Activated CD4-positive, CD25-positive, alpha-beta regulatory T cell treated with anti-CD3 and anti-CD28 coated beads, Interleukin-2, amount 50 U/mL, for 24 hours (primary cell): ENCODE measurements at regions not wholly inside any gene's neighbourhood (a gene's known extent, or its start where the extent isn't known, plus 50 kb on each side); places are given as distances from the start of the nearest gene placed in this dataset.

Experiments
- ATAC-seq, 2 donors: fragments of 150-1000 bp; cut with Tn5 transposase; one replicate each; pipeline ENCODE4 v1.10.0; 2021; ENCODE audit warnings: mild to moderate bottlenecking in 1 of 2, moderate library complexity in 1 of 2

DNA sequence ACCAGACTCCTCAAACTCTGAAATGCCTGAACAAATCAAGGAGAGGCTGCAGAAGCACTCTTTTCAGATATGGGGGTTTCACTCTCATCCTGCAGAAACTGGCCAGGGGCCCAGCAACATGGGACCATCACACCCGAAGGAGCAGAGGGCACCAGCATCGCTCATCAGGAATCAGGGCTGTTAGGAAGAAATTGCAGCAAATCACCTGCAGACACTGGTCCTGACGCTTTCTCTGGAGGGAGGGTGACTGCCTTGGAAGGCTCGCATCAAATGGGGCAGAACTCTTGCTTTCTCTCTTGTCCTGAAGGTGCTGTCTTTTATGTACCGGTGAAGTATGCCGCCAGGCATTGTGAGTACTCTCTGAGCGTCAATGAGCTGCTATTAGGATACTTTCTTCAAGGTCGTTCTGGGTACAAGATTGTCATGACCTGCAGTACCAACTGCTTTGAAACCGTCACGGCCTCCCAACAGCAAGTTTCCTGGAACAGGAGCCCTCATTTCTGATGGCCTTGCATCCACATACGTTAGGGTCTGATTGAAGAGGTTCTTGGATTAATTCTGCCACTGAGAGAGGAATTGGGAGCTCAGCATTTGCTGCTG is 155.7 kb upstream of the SOX1 start:
- ATAC-seq, result no peak

DNA sequence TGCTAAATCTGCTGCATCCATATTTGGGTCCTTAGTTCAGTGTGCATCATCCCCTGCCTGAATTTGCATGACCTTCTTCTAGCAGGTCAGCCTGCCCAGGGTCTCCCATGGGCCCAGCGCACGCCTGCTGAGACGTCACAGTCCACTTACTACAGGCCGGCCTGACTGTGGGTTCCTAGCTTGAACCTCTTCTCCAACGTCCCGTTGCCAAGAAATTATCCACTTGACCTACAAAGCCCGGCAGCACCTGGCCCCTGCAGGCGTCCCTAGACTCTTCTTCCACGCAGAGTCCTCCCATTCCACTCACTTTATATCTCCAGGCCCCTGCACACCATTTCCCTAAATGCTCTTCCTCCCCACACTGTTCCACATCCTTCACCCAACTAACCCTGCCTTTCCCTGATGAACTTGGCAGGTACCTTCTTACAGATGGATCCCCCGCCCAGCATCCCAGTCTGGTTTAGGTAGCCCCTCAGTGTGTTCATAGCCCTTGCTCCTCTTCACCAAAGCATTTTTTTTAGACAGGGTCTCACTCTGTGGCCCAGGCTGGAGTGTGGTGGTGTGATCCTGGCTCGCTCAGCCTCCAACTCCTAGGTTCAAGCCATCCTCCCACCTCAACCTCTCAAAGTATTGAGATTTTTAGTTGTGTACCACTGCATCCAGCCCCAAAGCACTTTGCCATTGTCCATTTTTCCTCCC is 155.0 kb upstream of the SOX1 start:
- ATAC-seq, result no peak

DNA sequence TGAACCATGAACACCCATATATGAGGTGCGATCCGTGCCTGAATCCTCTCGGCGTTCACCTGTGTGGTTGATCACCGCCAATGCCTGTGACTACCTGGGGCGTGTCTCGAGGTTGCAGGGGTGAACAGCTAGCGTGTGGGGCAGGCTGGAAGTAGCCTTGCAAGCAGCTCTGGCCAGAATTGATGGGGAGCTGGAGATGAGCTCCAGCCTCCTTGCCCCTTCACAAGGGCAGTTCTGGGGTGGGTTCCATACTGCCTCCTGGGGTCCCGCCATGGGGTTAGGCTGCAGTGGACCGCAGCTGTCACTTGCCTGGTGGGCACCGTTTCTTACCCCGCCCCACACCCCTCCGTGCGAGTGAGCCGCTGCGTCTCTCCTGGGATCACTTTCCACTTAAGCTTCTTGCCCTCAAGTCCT is 154.5 kb upstream of the SOX1 start:
- no peak for ATAC-seq

DNA sequence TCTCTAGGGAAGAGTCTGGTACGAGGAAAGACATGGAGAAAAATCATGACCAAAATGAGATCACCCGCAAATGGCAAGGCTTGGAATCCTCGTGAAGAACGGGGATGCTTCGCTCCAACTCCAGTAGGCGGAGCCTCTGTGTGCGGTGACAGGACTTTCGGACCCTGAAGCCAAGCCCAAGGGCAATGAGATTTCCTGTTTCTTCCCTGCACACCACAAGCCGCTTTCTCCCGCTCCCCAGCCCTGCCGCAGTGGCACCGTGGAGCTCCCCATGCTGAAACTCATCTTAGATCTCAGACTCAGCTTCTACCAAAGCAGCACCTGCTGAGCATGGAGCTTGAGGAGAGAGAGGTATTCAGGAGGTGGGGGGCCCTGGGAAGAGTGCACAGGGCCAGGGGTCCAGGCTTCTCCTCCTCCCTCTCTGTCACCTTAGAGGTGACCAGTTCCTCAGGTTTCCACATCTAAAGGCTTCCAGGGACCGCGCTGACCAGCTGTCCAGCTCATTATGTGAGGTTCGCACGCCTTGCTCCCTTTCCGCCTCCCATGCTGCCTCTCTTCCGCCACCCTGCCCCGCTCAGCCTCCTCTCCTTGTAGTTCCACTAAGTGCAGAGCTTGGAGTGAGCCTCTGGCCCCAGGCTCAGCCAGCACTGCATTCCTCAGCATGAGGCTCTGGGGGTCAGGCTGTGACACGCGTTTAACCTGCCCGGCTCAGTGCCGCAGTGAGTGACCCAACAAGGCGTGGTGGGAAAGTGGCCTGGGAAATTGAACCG is 153.8 kb upstream of the SOX1 start:
- ATAC-seq, result no peak

DNA sequence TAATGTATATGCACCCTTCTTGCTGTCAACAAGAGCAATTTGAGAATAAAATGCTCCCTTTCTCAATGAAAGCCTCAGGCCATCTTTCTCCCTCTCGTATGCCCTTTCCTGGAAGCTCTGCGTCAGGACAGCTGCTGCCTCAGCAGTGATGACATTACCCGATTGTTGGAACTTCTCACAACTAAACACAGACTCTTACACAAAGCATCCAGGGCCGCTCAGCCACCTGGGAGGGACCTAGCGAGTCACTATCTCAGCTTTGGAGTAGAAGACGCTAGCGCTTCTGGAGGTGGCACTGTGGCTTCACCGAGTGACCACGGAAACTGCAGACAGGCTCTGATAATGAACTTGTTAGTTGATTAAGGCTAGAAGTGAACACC is 153.2 kb upstream of the SOX1 start:
- ATAC-seq, result no peak

DNA sequence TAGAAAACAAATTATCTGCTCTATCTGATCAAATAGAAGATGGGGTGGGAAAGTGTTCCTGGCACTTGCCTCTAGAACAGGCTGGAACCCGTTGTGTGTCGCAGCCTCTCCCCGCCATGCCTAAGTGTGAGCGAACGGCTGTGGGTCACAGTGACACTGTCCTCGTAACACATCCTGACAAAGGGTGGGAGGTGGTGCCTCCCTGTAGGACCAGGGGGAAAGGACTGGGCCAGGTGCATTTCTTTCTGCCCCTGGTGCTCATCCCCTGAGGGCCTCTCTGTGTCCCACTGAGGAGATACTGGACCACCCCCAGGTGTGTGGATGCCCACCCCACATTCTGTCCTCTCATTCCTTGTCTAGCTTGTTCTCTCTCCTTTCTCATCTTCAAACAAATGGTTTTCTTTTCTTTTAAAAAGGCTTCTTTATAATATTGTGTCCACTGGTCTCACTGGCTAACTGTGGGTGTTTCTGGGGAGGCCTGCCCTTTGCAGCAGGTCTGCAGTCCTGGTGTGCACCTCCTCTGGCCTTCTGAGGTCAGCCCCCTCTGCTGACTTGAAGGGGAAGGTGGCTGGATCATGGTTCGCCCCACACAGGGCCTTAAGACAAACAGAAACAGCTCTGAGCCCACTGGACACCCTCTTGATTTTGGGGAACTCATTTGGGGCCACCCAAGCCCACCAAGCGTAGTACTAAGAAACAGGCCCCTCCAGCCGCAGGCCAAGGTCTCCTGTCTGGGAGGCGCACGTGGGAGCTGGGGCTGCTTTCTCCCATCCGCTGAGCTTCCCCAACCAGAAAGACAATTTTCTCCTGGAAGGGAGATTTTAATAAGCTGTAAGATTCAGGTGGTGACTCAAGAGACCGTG is 152.5 kb upstream of the SOX1 start:
- ATAC-seq, result no peak

DNA sequence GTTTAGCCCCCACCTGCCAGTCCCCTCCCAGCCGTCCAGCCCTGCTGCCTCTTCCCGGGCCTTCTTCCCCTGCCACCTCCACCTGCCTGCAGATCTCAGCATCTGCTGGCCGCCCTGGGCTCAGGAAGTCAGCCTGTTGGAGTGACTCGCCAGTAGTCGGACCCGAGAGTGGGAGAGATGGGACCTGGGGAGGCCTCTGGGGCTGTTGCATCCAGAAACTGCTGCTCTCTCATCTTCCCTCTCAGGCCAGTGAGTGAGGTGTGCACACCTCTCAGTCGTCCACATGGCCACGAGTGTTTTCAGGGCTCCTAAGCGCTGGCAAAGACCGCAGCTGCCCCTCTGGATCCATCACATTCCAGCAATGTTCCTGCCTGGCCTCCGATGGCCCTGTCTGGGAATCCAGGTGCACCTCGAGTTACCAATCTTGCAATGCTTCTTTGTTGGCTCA is 151.8 kb upstream of the SOX1 start:
- ATAC-seq, result no peak

DNA sequence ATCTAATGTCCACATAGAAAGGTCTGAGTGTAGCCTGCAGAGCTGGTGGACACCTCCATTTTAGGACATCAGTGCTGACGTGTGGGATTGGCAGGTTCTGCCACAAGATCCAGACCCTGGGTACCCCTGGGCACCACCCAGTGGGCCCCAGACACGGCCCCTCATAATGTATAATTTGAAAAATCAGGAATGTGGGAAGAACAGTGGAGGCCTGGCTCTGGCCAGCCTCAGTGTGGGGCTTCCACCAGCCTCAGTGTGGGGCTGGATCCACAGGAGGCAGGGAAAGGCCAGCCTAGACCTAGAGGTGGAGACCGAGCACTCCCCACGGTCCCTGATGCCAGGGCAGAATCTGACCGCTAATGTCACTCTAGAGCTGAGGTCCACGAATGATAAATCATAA is 150.7 kb upstream of the SOX1 start:
- no peak for ATAC-seq

DNA sequence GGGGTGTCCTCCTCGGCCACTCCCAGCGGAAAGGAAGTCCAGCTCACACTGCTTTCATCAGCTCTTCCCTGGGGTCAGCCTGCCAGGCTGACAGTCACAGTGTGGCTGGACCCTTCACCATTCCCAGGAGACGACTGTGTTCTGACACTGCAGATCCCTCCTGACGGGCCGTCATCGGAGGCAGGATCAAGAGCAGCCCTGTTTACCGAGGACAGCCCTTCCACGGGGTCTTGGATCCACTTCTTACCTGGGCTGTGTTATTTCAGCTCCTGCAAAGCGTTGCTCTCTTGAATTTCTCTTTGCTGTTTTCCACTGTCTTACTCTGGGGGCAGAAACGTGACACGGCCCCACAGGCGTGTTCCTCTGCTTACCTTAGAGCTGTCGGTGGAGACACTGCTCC is 149.9 kb upstream of the SOX1 start:
- ATAC-seq, result no peak

DNA sequence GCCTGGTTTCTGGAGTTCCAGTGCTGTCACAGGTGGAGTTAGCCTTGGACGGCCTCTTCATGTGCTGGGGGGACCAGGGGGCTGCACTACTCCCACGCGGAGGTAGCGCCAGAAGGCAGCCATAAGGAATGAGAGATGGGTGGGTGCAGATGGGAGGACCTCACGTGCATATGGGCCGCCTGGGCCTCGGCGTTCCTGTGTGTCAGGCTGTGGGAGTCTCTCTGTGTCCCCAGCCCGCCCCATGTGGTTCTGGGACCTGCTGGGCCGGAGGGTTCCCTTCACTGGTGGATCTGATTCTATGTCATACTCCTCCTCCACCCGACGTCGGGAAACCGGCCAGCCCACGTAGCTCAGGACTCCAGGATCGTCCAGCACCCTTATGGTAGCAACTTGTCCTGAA is 149.0 kb upstream of the SOX1 start:
- no peak for ATAC-seq

DNA sequence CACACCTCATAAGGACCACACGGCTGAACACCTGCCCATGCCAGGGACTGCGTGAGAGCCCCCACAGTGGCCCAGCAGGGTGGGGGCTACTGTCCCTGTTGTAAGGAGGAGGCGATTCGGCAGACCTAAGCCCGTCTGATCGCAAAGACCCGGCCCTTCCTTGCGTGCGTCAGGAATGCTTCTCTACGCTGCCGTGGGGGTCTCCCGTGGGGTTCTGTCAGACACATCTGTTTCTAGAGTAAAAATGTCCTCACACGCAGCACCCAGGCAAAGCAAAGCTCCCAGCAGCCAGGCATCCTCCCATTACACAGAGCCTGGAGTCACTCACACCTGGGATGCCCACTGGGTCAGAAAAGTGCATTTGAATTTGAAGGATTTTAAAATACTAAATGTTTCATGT is 147.7 kb upstream of the SOX1 start:
- ATAC-seq, result no peak

DNA sequence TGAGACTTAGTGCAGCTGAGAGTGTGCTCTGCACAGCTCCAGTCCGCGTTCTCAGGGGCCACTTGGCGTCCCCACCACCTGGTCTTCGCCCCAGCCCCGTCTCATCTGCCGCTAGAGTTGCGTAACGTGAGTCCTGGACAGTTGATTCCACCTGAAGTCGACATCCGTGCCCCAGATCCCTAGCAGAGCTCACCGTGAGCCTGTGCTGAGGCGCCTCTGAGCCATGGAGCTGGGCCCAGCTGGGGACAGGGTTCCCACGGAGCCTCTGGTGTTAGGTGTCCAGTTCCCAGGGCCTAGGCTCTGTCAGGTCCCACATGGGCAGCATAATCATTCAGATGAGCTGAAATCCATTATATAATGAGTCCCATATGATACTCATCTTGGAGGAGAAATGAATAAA is 147.1 kb upstream of the SOX1 start:
- no peak for ATAC-seq

DNA sequence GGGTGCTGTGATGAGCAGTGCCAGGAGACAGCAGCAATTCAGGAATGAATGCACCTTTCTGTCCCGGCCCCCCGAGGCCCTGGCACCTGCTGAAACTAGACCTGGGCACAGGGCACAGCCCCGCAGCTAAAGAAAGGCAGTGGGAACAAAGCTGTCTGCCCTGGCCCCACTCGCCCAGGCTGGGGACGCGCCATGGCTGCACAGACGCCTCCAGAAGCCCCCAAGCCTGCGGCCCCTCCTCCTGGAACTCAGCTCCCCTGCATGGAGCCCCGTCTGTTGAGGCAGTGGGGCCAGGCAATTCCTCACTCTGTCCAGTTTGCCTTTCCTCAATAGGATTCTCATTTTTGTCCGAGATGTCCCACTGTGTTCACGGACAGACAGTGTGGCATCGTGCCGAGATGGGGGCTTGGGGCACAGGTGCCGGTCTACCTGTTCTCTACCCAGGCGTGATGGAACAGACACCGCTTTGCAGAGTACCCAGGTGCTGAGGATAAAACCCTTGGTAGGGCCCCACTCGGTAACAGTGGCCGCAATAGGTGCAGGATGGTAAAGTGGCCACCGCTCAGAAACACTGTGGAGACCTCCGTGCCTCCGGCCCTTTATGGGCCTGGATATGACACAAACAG is 146.5 kb upstream of the SOX1 start:
- no peak for ATAC-seq

DNA sequence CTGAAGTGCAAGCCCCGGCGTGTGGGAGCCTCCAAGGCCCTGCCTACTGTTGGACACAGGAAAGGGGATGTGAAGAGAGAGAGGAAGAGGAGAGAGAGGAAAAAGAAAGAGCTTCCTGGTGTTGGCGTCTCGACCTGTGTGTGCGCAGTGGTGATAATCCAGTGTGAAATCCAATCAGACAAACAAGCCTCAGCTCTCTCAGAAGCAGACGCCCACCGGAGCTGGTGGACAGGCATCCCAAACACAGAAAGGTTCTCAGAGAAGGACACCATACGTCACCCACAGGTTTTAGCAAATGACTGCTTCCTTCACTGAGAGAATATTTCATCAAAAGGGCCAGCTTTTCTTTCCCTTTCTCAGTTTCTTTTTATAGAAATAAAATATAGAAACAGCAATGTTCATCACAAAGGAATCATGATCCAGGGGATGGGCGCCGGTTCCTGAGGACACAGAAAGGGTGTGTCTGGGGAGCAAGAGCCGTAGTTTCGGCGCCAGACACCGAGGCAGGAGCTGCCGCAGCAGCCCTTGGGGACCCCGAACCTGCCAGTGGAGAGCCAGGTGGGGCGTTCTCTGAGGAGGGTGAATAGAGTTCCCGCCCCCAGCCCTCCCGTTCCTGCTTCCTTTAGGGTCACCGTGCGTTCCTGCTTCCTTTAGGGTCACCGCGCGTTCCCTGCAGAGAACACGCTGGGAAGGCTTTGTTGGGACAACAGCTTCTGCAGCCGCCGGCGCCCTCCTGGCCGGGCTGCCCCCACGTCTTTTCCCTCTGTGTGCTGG is 145.8 kb upstream of the SOX1 start:
- ATAC-seq, result no peak

DNA sequence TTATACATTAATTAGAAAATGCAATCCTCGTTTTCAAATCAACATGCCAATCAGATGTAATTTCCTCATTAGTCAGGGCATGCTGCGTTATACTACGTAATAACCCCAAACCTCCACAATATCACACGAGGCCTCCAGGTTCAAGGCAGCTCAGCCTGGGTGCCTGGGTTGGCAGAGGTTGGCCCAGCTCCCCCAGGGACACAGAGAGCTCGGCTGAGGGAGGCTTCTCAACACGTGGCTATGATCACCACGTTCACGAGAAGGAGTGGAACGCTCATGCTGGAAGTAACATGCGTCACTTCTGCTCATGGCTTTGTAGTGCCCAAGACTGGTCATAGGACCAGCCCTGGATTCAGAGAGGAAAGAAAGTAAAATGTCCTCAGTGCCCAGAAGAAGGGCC is 144.9 kb upstream of the SOX1 start:
- ATAC-seq, result no peak

DNA sequence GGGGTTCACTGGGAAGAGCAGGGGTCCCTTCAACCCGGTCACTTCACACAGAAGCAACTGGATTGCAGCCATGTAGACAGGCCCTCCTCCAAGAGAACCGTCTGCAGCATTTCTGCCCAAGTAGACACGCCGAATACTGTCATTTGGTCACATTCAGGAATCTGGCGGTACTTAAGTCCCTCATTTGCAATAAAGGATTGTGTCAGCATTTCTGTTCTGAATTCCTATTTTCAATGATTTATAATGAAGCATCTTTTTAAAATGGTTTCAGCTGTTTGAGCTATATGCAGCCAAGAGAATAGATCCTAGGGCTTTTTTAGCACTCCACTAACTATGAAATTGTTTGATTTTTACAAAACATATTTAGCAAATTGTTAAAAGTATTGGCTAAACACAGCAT is 143.5 kb upstream of the SOX1 start:
- no peak for ATAC-seq

DNA sequence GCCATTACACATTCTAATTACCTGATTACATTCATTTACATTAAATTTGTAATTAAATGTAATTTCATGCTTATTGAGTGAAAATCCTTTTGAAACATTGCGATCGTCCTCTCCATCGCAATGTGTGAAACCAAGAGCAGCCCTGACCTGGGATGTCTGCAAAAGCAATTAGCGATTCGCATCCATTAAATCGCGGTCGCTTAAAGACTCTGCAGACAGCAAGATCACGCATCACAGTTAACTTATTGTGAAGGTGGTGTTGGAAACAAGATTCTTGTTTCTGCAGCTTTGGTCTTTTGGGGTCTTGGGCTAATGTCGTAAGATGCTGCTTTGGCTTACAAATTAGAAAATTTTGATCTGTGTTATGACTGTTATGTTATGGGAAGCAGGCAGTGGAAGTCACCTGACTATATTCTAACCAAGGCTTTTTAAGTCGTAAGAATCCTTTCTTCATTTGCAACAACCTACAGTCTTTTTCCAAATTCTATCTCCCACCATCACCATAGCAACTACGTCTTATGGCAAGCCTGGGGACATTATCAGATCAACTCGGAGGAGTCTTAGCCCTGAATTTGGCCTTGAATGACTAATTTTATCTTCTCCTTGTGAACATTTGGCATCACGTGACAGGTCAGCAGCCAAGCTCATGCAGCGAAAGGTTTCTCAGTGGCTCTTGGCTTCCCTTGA is 142.8 kb upstream of the SOX1 start:
- ATAC-seq, result no peak

DNA sequence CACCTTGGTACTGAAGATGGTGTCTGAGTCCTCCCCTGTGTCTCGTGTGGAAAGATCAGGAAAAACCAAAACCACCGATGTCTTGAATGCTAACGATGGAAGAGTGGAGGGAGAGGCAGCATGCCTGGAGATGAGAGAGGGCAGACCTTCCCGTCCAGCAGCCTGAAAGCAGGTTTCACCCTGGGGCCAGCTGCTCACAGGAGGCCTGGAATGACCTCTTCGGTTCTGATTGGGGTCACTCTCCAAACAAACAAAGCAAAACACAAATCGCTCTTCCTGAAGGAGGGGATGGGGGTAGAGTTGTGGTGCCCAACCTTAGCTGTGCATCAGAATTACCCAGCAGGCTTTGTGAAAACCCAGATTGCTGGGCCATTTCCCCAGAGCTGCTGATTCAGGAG is 142.3 kb upstream of the SOX1 start:
- no peak for ATAC-seq

DNA sequence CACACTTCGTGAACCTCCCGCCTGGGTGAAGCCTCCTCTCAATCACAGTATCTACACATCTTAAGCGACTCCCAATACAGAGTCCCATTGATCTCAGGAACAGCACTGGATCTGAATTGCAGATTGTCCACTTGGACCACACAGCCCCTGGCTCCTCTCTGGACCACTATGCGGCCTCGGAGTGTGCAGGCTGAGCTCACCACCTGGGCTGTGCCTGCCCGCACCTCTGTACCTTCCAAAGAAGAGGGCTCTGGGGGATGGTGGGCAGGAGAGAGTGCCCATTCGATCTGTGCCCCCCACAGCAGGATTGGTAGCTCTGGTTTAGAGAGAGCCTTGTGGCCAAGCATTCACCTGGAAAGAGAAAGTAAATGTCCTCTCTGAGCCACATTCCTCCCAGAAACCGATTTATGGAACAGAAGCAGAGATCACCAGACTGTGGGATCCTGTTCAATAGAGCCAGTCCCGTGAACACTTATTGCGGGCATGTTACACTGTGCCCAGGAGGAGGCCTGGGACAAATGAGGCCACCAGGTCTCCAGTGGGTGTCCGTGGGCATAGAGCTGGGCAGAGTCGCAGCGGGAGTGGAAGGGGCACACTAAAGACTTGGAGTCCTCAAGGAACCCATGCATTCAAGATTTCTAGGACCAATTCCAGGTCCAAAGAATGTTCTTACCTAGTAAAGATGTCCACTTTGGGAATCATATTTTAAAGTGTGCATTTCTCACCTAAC is 141.6 kb upstream of the SOX1 start:
- ATAC-seq, result no peak

DNA sequence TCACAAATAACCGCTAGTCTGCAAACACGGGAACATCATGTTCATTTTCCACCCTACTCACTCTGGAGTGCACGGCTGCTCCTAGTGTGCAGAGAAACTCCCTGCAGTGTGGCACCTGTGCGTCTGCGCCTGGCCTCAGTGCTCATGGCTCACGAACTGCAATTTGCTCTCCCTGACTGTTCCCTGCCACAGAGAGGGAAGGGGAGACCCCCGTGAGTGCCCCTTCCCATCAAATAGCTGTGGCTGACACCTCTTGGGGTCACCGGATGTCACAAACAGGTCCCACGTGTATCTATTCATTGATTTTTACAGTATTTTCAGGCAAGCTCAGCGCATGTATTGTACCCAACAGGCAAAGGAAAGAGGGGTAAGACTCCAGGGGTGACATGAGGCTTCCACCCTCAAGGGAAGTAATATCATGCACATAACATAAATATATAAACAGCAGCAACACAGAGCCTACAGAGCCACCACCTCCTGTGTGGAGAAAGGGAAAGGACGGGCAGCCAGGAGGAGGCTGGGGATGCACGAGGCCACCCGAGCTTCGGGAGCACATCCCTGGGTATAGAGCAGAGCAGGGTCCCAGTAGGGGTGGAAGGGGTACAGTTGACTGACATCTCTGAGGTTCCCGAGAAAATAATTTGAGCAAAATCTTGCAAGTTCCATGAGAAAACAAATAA is 140.3 kb upstream of the SOX1 start:
- no peak for ATAC-seq
